ENCODE measurements at regions not wholly inside any gene's neighbourhood (a gene's known extent, or its start where the extent isn't known, plus 50 kb on each side); places are given as distances from the start of the nearest gene placed in this dataset.

GRCh38 chr9:129336130-129336528 is 158.1 kb upstream of the IER5L start:
- DNase-seq (ENCODE audit: low read depth in 3 of 3, low spot score in 2 of 3): no peak

GRCh38 chr9:129335464-129336129 is 157.5 kb upstream of the IER5L start:
- DNase-seq (ENCODE audit: low read depth in 3 of 3, low spot score in 2 of 3): no peak

GRCh38 chr9:129334105-129334935 is 156.3 kb upstream of the IER5L start:
- peak; percentile 78 to 88 (median 80) for DNase-seq (ENCODE audit: low read depth in 3 of 3, low spot score in 2 of 3)

GRCh38 chr9:129333617-129334104 is 155.6 kb upstream of the IER5L start:
- no peak for DNase-seq (ENCODE audit: low read depth in 3 of 3, low spot score in 2 of 3)

GRCh38 chr9:129332581-129332980 is 154.5 kb upstream of the IER5L start:
- no peak for DNase-seq (ENCODE audit: low read depth in 3 of 3, low spot score in 2 of 3)

- no peak for DNase-seq (ENCODE audit: low read depth in 3 of 3, low spot score in 2 of 3)
These were observed 153.9 kb upstream of the IER5L start for GRCh38 chr9:129331772-129332500.

- no peak for DNase-seq (ENCODE audit: low read depth in 3 of 3, low spot score in 2 of 3)
These were observed 153.4 kb upstream of the IER5L start for GRCh38 chr9:129331493-129331765.

GRCh38 chr9:129330711-129331492 is 152.8 kb upstream of the IER5L start:
- DNase-seq (ENCODE audit: low read depth in 3 of 3, low spot score in 2 of 3): no peak

- DNase-seq (ENCODE audit: low read depth in 3 of 3, low spot score in 2 of 3): no peak
These were observed 150.4 kb upstream of the IER5L start for GRCh38 chr9:129328355-129329042.

- no peak for DNase-seq (ENCODE audit: low read depth in 3 of 3, low spot score in 2 of 3)
These were observed 149.7 kb upstream of the IER5L start for GRCh38 chr9:129327552-129328328.

- DNase-seq (ENCODE audit: low read depth in 3 of 3, low spot score in 2 of 3): no peak
These were observed 148.3 kb upstream of the IER5L start for GRCh38 chr9:129326061-129327005.

- no peak for DNase-seq (ENCODE audit: low read depth in 3 of 3, low spot score in 2 of 3)
These were observed 146.9 kb upstream of the IER5L start for GRCh38 chr9:129324808-129325502.

- no peak for DNase-seq (ENCODE audit: low read depth in 3 of 3, low spot score in 2 of 3)
These were observed 146.0 kb upstream of the IER5L start for GRCh38 chr9:129323999-129324553.

GRCh38 chr9:129323376-129323998 is 145.4 kb upstream of the IER5L start:
- DNase-seq (ENCODE audit: low read depth in 3 of 3, low spot score in 2 of 3): no peak

GRCh38 chr9:129322641-129323375 is 144.7 kb upstream of the IER5L start:
- no peak for DNase-seq (ENCODE audit: low read depth in 3 of 3, low spot score in 2 of 3)

GRCh38 chr9:129322022-129322621 is 144.1 kb upstream of the IER5L start:
- no peak for DNase-seq (ENCODE audit: low read depth in 3 of 3, low spot score in 2 of 3)

Measured in right renal cortex interstitium (tissue), 3 donors.